ENCODE measurements at regions not wholly inside any gene's neighbourhood (a gene's known extent, or its start where the extent isn't known, plus 50 kb on each side); places are given as distances from the start of the nearest gene placed in this dataset.

DNA sequence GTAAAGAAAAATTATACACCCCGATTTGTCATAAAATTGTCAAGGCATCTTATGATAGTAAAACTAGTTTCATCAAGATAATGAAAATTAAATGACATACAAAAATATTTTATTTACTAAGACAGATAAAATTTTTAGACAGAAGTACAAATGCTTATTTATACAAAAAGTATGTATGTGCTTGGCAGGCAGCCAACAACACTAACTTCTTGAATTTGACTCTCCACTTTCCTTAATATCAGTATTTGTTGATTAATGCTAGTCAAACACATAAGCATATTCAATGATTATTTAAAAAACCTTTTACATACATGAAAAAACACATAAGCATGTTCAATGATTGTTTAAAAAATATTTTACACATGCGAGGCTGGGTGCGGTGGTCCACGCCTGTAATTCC is 1079.9 kb upstream of the CDH6 start:
- TF ChIP-seq EP300 (IDR thresholded peaks at IDR 0.05; ENCODE audit: borderline replicate concordance), result no peak
- no peak for TF ChIP-seq ZBTB7A (IDR thresholded peaks at IDR 0.05; ENCODE audit: low read depth)
- TF ChIP-seq, protein P1, sequence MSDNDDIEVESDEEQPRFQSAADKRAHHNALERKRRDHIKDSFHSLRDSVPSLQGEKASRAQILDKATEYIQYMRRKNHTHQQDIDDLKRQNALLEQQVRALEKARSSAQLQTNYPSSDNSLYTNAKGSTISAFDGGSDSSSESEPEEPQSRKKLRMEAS (IDR thresholded peaks at IDR 0.05), result no peak
- TF ChIP-seq NFIC (IDR thresholded peaks at IDR 0.05), result no peak
- TF ChIP-seq RAD21 (IDR thresholded peaks at IDR 0.05; ENCODE audit: low read depth), result no peak
- TF ChIP-seq, protein P2, sequence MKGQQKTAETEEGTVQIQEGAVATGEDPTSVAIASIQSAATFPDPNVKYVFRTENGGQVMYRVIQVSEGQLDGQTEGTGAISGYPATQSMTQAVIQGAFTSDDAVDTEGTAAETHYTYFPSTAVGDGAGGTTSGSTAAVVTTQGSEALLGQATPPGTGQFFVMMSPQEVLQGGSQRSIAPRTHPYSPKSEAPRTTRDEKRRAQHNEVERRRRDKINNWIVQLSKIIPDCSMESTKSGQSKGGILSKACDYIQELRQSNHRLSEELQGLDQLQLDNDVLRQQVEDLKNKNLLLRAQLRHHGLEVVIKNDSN (IDR thresholded peaks at IDR 0.05), result no peak
- no peak for TF ChIP-seq TCF12 (IDR thresholded peaks at IDR 0.05; ENCODE audit: low read depth)
- TF ChIP-seq TEAD4 (IDR thresholded peaks at IDR 0.05), result no peak
- TF ChIP-seq YY1 (IDR thresholded peaks at IDR 0.05; ENCODE audit: low read depth), result no peak
- no peak for TF ChIP-seq EGR1 (IDR thresholded peaks at IDR 0.05)
- TF ChIP-seq CREB1 (IDR thresholded peaks at IDR 0.05; ENCODE audit: low read depth), result no peak
- TF ChIP-seq CEBPB (IDR thresholded peaks at IDR 0.05), result no peak
- TF ChIP-seq TAF1 (IDR thresholded peaks at IDR 0.05; ENCODE audit: low read depth), result no peak
- no peak for TF ChIP-seq FOXM1 (IDR thresholded peaks at IDR 0.05; ENCODE audit: borderline replicate concordance, low read depth)
- TF ChIP-seq, protein P3, sequence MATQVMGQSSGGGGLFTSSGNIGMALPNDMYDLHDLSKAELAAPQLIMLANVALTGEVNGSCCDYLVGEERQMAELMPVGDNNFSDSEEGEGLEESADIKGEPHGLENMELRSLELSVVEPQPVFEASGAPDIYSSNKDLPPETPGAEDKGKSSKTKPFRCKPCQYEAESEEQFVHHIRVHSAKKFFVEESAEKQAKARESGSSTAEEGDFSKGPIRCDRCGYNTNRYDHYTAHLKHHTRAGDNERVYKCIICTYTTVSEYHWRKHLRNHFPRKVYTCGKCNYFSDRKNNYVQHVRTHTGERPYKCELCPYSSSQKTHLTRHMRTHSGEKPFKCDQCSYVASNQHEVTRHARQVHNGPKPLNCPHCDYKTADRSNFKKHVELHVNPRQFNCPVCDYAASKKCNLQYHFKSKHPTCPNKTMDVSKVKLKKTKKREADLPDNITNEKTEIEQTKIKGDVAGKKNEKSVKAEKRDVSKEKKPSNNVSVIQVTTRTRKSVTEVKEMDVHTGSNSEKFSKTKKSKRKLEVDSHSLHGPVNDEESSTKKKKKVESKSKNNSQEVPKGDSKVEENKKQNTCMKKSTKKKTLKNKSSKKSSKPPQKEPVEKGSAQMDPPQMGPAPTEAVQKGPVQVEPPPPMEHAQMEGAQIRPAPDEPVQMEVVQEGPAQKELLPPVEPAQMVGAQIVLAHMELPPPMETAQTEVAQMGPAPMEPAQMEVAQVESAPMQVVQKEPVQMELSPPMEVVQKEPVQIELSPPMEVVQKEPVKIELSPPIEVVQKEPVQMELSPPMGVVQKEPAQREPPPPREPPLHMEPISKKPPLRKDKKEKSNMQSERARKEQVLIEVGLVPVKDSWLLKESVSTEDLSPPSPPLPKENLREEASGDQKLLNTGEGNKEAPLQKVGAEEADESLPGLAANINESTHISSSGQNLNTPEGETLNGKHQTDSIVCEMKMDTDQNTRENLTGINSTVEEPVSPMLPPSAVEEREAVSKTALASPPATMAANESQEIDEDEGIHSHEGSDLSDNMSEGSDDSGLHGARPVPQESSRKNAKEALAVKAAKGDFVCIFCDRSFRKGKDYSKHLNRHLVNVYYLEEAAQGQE (IDR thresholded peaks at IDR 0.05; ENCODE audit: low read depth), result no peak

DNA sequence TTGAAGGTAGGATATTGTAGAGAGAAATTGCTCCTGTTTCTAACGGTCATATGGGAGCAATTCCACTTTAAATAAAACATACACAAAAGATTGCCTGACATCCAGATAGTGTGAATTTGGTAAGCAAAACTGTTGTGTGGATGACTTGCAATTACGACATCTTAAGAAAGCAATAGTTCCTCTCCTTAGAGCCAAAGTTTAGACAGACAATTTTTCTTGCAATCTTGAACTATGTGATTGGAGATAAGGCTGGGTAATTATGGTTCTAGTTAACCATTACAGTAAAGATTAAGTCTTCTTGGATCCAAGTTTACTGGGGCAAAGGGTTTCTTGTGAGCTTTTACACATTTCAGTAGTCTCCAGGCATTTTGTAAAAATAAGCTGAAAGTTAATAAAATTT is 1080.6 kb upstream of the CDH6 start:
- TF ChIP-seq, protein P1 (IDR thresholded peaks at IDR 0.05), result no peak
- TF ChIP-seq CREB1 (IDR thresholded peaks at IDR 0.05; ENCODE audit: low read depth) (no peak), CEBPB (IDR thresholded peaks at IDR 0.05) (no peak), ZBTB7A (IDR thresholded peaks at IDR 0.05; ENCODE audit: low read depth) (no peak), FOXM1 (IDR thresholded peaks at IDR 0.05; ENCODE audit: borderline replicate concordance, low read depth) (no peak), TCF12 (IDR thresholded peaks at IDR 0.05; ENCODE audit: low read depth) (no peak), EP300 (IDR thresholded peaks at IDR 0.05; ENCODE audit: borderline replicate concordance) (no peak), TAF1 (IDR thresholded peaks at IDR 0.05; ENCODE audit: low read depth) (no peak), NFIC (IDR thresholded peaks at IDR 0.05) (no peak), EGR1 (IDR thresholded peaks at IDR 0.05) (no peak)
- TF ChIP-seq, protein P3 (IDR thresholded peaks at IDR 0.05; ENCODE audit: low read depth), result no peak

DNA sequence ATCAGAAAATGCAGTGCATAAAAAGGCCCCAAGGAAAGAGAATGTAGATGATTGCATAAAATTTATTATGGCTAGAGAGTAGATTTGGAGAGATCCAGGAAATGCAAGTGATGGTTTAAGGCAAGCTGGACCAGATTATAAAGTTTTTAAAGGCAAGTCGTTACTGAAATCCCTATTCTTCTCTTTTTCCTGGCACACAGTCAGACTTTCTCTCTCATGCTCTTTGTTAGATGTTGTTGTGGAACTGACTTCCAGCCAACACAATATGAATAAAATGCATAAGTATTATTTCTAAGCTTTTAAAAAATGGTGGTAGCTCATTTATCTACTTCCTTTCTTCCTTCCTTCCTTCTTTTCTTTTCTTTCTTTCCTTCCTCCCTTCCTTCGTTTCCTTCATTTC is 1085.4 kb upstream of the CDH6 start:
- TF ChIP-seq YY1 (IDR thresholded peaks at IDR 0.05; ENCODE audit: low read depth), result no peak
- TF ChIP-seq TAF1 (IDR thresholded peaks at IDR 0.05; ENCODE audit: low read depth), result no peak
- no peak for TF ChIP-seq ZBTB7A (IDR thresholded peaks at IDR 0.05; ENCODE audit: low read depth)
- no peak for TF ChIP-seq CEBPB (IDR thresholded peaks at IDR 0.05)
- no peak for TF ChIP-seq TEAD4 (IDR thresholded peaks at IDR 0.05)
- TF ChIP-seq FOXM1 (IDR thresholded peaks at IDR 0.05; ENCODE audit: borderline replicate concordance, low read depth), result no peak
- TF ChIP-seq TCF12 (IDR thresholded peaks at IDR 0.05; ENCODE audit: low read depth), result no peak
- TF ChIP-seq NFIC (IDR thresholded peaks at IDR 0.05), result no peak
- no peak for TF ChIP-seq CREB1 (IDR thresholded peaks at IDR 0.05; ENCODE audit: low read depth)
- no peak for TF ChIP-seq EGR1 (IDR thresholded peaks at IDR 0.05)
- TF ChIP-seq EP300 (IDR thresholded peaks at IDR 0.05; ENCODE audit: borderline replicate concordance), result no peak
- no peak for TF ChIP-seq RAD21 (IDR thresholded peaks at IDR 0.05; ENCODE audit: low read depth)
- TF ChIP-seq, protein P3 (IDR thresholded peaks at IDR 0.05; ENCODE audit: low read depth), result no peak
- TF ChIP-seq, protein P1 (IDR thresholded peaks at IDR 0.05), result no peak
- TF ChIP-seq, protein P2 (IDR thresholded peaks at IDR 0.05), result no peak

DNA sequence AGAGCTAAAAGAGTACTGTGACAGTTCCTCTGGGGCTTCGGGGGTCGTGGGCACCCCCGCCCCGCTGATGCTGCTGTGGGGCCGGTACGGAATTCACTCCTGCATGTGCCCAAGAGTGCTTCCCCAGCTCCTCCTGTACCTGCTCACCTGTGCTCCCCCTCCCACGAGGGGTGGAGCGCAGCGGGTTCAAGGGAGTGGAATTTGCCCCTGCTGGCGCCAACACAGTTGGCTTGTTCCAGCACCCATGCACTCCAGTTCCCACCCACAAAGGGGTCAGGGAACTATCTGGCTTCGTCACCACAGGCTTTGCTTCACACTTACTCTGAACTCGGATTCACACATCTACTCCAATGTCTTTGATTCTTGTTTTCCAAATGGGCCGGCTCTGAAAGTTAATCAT is 1086.9 kb upstream of the CDH6 start:
- TF ChIP-seq CREB1 (IDR thresholded peaks at IDR 0.05; ENCODE audit: low read depth), result no peak
- TF ChIP-seq EGR1 (IDR thresholded peaks at IDR 0.05), result no peak
- no peak for TF ChIP-seq YY1 (IDR thresholded peaks at IDR 0.05; ENCODE audit: low read depth)
- TF ChIP-seq RAD21 (IDR thresholded peaks at IDR 0.05; ENCODE audit: low read depth), result no peak
- TF ChIP-seq TCF12 (IDR thresholded peaks at IDR 0.05; ENCODE audit: low read depth), result no peak
- no peak for TF ChIP-seq TAF1 (IDR thresholded peaks at IDR 0.05; ENCODE audit: low read depth)
- TF ChIP-seq, protein P2 (IDR thresholded peaks at IDR 0.05), result no peak
- TF ChIP-seq ZBTB7A (IDR thresholded peaks at IDR 0.05; ENCODE audit: low read depth), result no peak
- no peak for TF ChIP-seq EP300 (IDR thresholded peaks at IDR 0.05; ENCODE audit: borderline replicate concordance)
- no peak for TF ChIP-seq FOXM1 (IDR thresholded peaks at IDR 0.05; ENCODE audit: borderline replicate concordance, low read depth)
- TF ChIP-seq TEAD4 (IDR thresholded peaks at IDR 0.05), result no peak
- TF ChIP-seq NFIC (IDR thresholded peaks at IDR 0.05), result no peak
- TF ChIP-seq, protein P3 (IDR thresholded peaks at IDR 0.05; ENCODE audit: low read depth), result no peak
- TF ChIP-seq CEBPB (IDR thresholded peaks at IDR 0.05), result no peak
- TF ChIP-seq, protein P1 (IDR thresholded peaks at IDR 0.05), result no peak

Data from Ishikawa (cell line).